OCI-LY1 (cell line): ENCODE measurements at regions not wholly inside any gene's neighbourhood (a gene's known extent, or its start where the extent isn't known, plus 50 kb on each side); places are given as distances from the start of the nearest gene placed in this dataset.

ENCODE experiments used
- H2AFZ ChIP-seq: fragments of 200-600 bp; sonication (generic), shearing (Covaris generic); 2 replicates; pipeline ENCODE4 v1.6.0; 2014; ENCODE audit warnings: antibody characterized with exemption, mild to moderate bottlenecking, low read length
- H3F3A ChIP-seq: fragments of 200-600 bp; sonication (generic), shearing (Covaris generic); 2 replicates; pipeline ENCODE4 v1.6.0; 2014; ENCODE audit warnings: mild to moderate bottlenecking, antibody characterized with exemption, low read length, moderate library complexity; ENCODE audit not compliant: insufficient read depth
- H3K27ac ChIP-seq: fragments of 200-600 bp; sonication (generic); 2 replicates; pipeline ENCODE4 v1.5.1; 2014; ENCODE audit warnings: low read length, mixed run types, mild to moderate bottlenecking, low read depth; ENCODE audit not compliant: poor library complexity, severe bottlenecking
- H3K27me3 ChIP-seq: fragments of 200-600 bp; sonication (generic); 2 replicates; pipeline ENCODE4 v1.6.0; 2014; ENCODE audit warnings: antibody characterized with exemption, mild to moderate bottlenecking, low read length, moderate library complexity; ENCODE audit not compliant: insufficient read depth
- H3K36me3 ChIP-seq: fragments of 200-600 bp; sonication (generic); 2 replicates; pipeline ENCODE4 v1.6.1; 2014; ENCODE audit warnings: mild to moderate bottlenecking, antibody characterized with exemption, low read length, moderate library complexity, mixed read lengths; ENCODE audit not compliant: insufficient read depth
- H3K4me1 ChIP-seq: fragments of 200-600 bp; sonication (generic); 2 replicates; pipeline ENCODE4 v1.5.1; 2014; ENCODE audit warnings: mild to moderate bottlenecking, low read length, moderate library complexity; ENCODE audit not compliant: insufficient read depth, severe bottlenecking
- H3K4me2 ChIP-seq: fragments of 200-600 bp; sonication (generic), shearing (Covaris generic); 2 replicates; pipeline ENCODE4 v1.6.1; 2014; ENCODE audit warnings: low read length
- H3K4me3 ChIP-seq: fragments of 200-600 bp; sonication (generic); 2 replicates; pipeline ENCODE4 v1.5.1; 2014; ENCODE audit warnings: low read length, low read depth, mild to moderate bottlenecking, mixed read lengths; ENCODE audit not compliant: poor library complexity, severe bottlenecking
- H3K79me2 ChIP-seq: fragments of 200-600 bp; shearing (Covaris generic); 2 replicates; pipeline ENCODE4 v1.6.1; 2016; ENCODE audit warnings: mixed run types, low read length, mixed read lengths; ENCODE audit not compliant: insufficient read depth
- H3K9ac ChIP-seq: fragments of 200-600 bp; sonication (generic), shearing (Covaris generic); 2 replicates; pipeline ENCODE4 v1.6.1; 2014; ENCODE audit warnings: mild to moderate bottlenecking, low read length, mixed read lengths
- H3K9me2 ChIP-seq: fragments of 200-600 bp; sonication (generic), shearing (Covaris generic); 2 replicates; pipeline ENCODE4 v1.6.1; 2014; ENCODE audit warnings: low read depth, mild to moderate bottlenecking, low read length, mixed read lengths
- H3K9me3 ChIP-seq: fragments of 200-600 bp; shearing (Covaris generic); 2 replicates; pipeline ENCODE4 v1.6.1; 2014; ENCODE audit warnings: low read length, mixed read lengths
- H4K20me1 ChIP-seq: fragments of 200-600 bp; sonication (generic), shearing (Covaris generic); 2 replicates; pipeline ENCODE4 v1.6.0; 2016; ENCODE audit warnings: mild to moderate bottlenecking, low read length; ENCODE audit not compliant: insufficient read depth
- CTCF ChIP-seq: fragments of 200-600 bp; sonication (generic), shearing (Covaris generic); IDR thresholded peaks from 2 replicates; pipeline ENCODE4 v1.5.1; 2017; ENCODE audit warnings: mild to moderate bottlenecking, antibody characterized with exemption, low read length, moderate library complexity, mixed read lengths
- EZH2 ChIP-seq: fragments of 200-600 bp; sonication (generic), shearing (Covaris generic); IDR thresholded peaks from 2 replicates; pipeline ENCODE4 v1.8.0; 2017; ENCODE audit warnings: borderline replicate concordance, mixed run types, mild to moderate bottlenecking, antibody characterized with exemption, low read length, moderate library complexity, mixed read lengths

DNA sequence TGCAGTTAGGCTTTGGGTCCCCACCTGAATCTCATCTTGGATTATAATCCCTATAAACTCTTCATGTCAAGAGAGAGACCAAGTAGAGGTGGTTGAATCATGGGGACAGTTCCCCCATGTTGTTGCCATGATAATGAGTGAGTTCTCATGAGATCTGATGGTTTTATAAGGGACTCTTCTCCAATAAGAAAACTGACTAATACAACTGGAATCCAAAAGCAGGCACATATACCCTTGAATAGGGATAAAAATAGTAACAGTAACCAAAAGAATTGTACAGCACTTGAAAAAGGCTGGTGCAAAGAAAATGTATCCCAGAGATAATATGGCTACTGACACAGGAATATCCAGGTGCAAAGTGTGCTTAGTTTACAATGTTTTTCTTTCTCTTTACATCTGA is 351.5 kb upstream of the MAD2L1 start:
- Histone ChIP-seq H3K9me3 (no peaks in the 10 kb centered on the region), H3K4me1 (no peaks in the 10 kb centered on the region), H4K20me1 (no peaks in the 10 kb centered on the region), H2AFZ (no peak overlapping the region), H3K9me2 (no peaks in the 10 kb centered on the region), H3K27me3 (no peaks in the 10 kb centered on the region), H3K4me2 (no peak overlapping the region), H3K4me3 (no peak overlapping the region), H3K27ac (no peak overlapping the region), H3F3A (no peaks in the 10 kb centered on the region), H3K36me3 (no peaks in the 10 kb centered on the region), H3K9ac (no peak overlapping the region), H3K79me2 (no peaks in the 10 kb centered on the region)
- TF ChIP-seq EZH2 (no peak), CTCF (no peak)

- H3K9me3 ChIP-seq = no peaks in the 10 kb centered on the region
- no peaks in the 10 kb centered on the region for H3K4me1 ChIP-seq
- no peaks in the 10 kb centered on the region for H3K36me3 ChIP-seq
- no peak overlapping the region for H3K27ac ChIP-seq
- no peak overlapping the region for H3K4me2 ChIP-seq
- TF ChIP-seq CTCF = no peak
- TF ChIP-seq EZH2 = no peak
- H3K27me3 ChIP-seq = no peaks in the 10 kb centered on the region
- no peak overlapping the region for H3K9ac ChIP-seq
- no peak overlapping the region for H2AFZ ChIP-seq
- H4K20me1 ChIP-seq = no peaks in the 10 kb centered on the region
- H3F3A ChIP-seq = no peaks in the 10 kb centered on the region
- no peaks in the 10 kb centered on the region for H3K9me2 ChIP-seq
- H3K79me2 ChIP-seq = no peaks in the 10 kb centered on the region
- no peak overlapping the region for H3K4me3 ChIP-seq
These were observed 349.2 kb upstream of the MAD2L1 start for GRCh38 chr4:120415896-120416295.

GRCh38 chr4:120406960-120407359 is 340.3 kb upstream of the MAD2L1 start:
- TF ChIP-seq EZH2 (no peak), CTCF (no peak)
- Histone ChIP-seq H3K4me2 (no peak overlapping the region), H3K4me3 (no peak overlapping the region), H3K79me2 (no peaks in the 10 kb centered on the region), H3F3A (no peaks in the 10 kb centered on the region), H2AFZ (no peak overlapping the region), H3K9ac (no peak overlapping the region), H3K4me1 (no peaks in the 10 kb centered on the region), H3K36me3 (no peaks in the 10 kb centered on the region), H3K9me3 (no peaks in the 10 kb centered on the region), H3K27ac (no peak overlapping the region), H4K20me1 (no peaks in the 10 kb centered on the region), H3K27me3 (no peaks in the 10 kb centered on the region), H3K9me2 (no peaks in the 10 kb centered on the region)
